CD14-positive monocyte (primary cell): ENCODE measurements at regions not wholly inside any gene's neighbourhood (a gene's known extent, or its start where the extent isn't known, plus 50 kb on each side); places are given as distances from the start of the nearest gene placed in this dataset.

Experiments
- DNase-seq, 3 donors: peaks; one replicate each; pipeline ENCODE4 v3.0.0-alpha.2; 2011 to 2022
- H2AFZ ChIP-seq: 2 replicates; pipeline ENCODE4 v1.6.0; 2012; ENCODE audit warnings: mild to moderate bottlenecking, low read depth, low read length, inconsistent platforms; ENCODE audit not compliant: insufficient read depth, poor library complexity, severe bottlenecking
- H3K27ac ChIP-seq, 2 donors: 1 replicate in 1 of 2; 2 replicates in 1 of 2; pipeline ENCODE4 v1.5.1; 2012 to 2013; ENCODE audit warnings: low read length in 2 of 2, control low read depth in 1 of 2, inconsistent platforms in 1 of 2, low read depth in 1 of 2, mild to moderate bottlenecking in 1 of 2
- H3K27me3 ChIP-seq, 2 donors: one replicate each; pipeline versions ENCODE4 v1.6.0 to v1.6.1; 2011 to 2013; ENCODE audit warnings: low read length in 2 of 2; ENCODE audit not compliant: control insufficient read depth in 2 of 2, insufficient read depth in 2 of 2
- H3K36me3 ChIP-seq, 2 donors: replicated peaks in 1 of 2; 1 replicate in 1 of 2; 2 replicates in 1 of 2; pipeline versions ENCODE4 v1.5.1 to v1.6.1; 2012 to 2013; ENCODE audit warnings: low read length in 2 of 2, control low read depth in 1 of 2, inconsistent platforms in 1 of 2, mild to moderate bottlenecking in 1 of 2; ENCODE audit not compliant: insufficient read depth in 2 of 2, control insufficient read depth in 1 of 2
- H3K4me1 ChIP-seq, 2 donors: 1 replicate in 1 of 2; 2 replicates in 1 of 2; pipeline versions ENCODE4 v1.5.1 to v1.6.1; 2012 to 2013; ENCODE audit warnings: low read length in 2 of 2, control low read depth in 1 of 2, inconsistent platforms in 1 of 2, mild to moderate bottlenecking in 1 of 2, moderate library complexity in 1 of 2; ENCODE audit not compliant: insufficient read depth in 2 of 2, control insufficient read depth in 1 of 2
- H3K4me2 ChIP-seq: replicated peaks from 2 replicates; pipeline ENCODE3; 2012; ENCODE audit warnings: low read length, moderate library complexity, mild to moderate bottlenecking; ENCODE audit not compliant: poor library complexity, severe bottlenecking; ENCODE audit errors: extremely low read depth
- H3K4me3 ChIP-seq, 3 experiments: fragments of 200-600 bp in 1 of 3; sonication (generic) in 1 of 3; replicated peaks in 1 of 3; 1 replicate in 2 of 3; 2 replicates in 1 of 3; pipeline ENCODE4 v1.5.1; 2011 to 2013; ENCODE audit warnings: low read length in 3 of 3, mild to moderate bottlenecking in 3 of 3, control low read depth in 2 of 3, low read depth in 2 of 3, inconsistent platforms in 1 of 3, moderate library complexity in 1 of 3
- H3K79me2 ChIP-seq: 2 replicates; pipeline ENCODE4 v1.6.0; 2012; ENCODE audit warnings: mild to moderate bottlenecking, control low read depth, inconsistent platforms, low read length, moderate library complexity; ENCODE audit not compliant: insufficient read depth
- H3K9ac ChIP-seq: 2 replicates; pipeline ENCODE4 v1.6.0; 2017; ENCODE audit warnings: low read length, mild to moderate bottlenecking; ENCODE audit not compliant: insufficient read depth, poor library complexity, severe bottlenecking
- H3K9me3 ChIP-seq, 2 donors: replicated peaks in 1 of 2; 1 replicate in 1 of 2; 2 replicates in 1 of 2; pipeline versions ENCODE4 v1.5.1 to v1.6.1; 2012 to 2013; ENCODE audit warnings: low read length in 2 of 2, control low read depth in 1 of 2; ENCODE audit not compliant: control insufficient read depth in 1 of 2, insufficient read depth in 1 of 2
- H4K20me1 ChIP-seq: 2 replicates; pipeline ENCODE4 v1.6.0; 2012; ENCODE audit warnings: mild to moderate bottlenecking, low read length, control low read depth, moderate library complexity; ENCODE audit not compliant: insufficient read depth
- H3K27ac Mint-ChIP-seq, 7 donors: one replicate each; pipeline ENCODE4 v1.8.0; 2020; ENCODE audit warnings: mild to moderate bottlenecking in 7 of 7, mixed read lengths in 7 of 7, moderate library complexity in 6 of 7, inconsistent platforms in 2 of 7
- H3K27me3 Mint-ChIP-seq, 3 donors: one replicate each; pipeline ENCODE4 v1.8.0; 2021 to 2022; ENCODE audit warnings: low read depth in 3 of 3, mild to moderate bottlenecking in 3 of 3, mixed read lengths in 3 of 3, moderate library complexity in 3 of 3, inconsistent platforms in 1 of 3
- H3K36me3 Mint-ChIP-seq, 2 donors: one replicate each; pipeline ENCODE4 v1.8.0; 2020; ENCODE audit warnings: mixed read lengths in 2 of 2, inconsistent platforms in 1 of 2, mild to moderate bottlenecking in 1 of 2
- H3K4me1 Mint-ChIP-seq: one replicate; pipeline ENCODE4 v1.8.0; 2020; ENCODE audit warnings: mild to moderate bottlenecking, mixed read lengths
- H3K4me3 Mint-ChIP-seq, 2 donors: one replicate each; pipeline ENCODE4 v1.8.0; 2020; ENCODE audit warnings: mild to moderate bottlenecking in 2 of 2, mixed read lengths in 2 of 2, moderate library complexity in 1 of 2
- H3K9me3 Mint-ChIP-seq, 7 donors: one replicate each; pipeline ENCODE4 v1.8.0; 2020 to 2022; ENCODE audit warnings: mixed read lengths in 7 of 7, mild to moderate bottlenecking in 6 of 7, moderate library complexity in 6 of 7, inconsistent platforms in 2 of 7
- WGBS: methylation state at CpG from one replicate; pipeline ENCODE4 v1.1.5; 2013; ENCODE audit warnings: missing lambda C conversion rate; ENCODE audit not compliant: insufficient coverage; 5-methylcytosine and 5-hydroxymethylcytosine counted together
- intact Hi-C, 2 donors: fragments of 100-400 bp; cut with micrococcal nuclease; formaldehyde crosslinking; loops; one replicate each; pipeline versions ENCODE4 v1.15.0 to v1.15.1; 2023
- TF ChIP-seq, protein P1 (sequence below): fragments of 200-600 bp; IDR thresholded peaks from one replicate; pipeline ENCODE4 v1.8.0; 2022; ENCODE audit warnings: antibody characterized with exemption, mild to moderate bottlenecking

DNA sequence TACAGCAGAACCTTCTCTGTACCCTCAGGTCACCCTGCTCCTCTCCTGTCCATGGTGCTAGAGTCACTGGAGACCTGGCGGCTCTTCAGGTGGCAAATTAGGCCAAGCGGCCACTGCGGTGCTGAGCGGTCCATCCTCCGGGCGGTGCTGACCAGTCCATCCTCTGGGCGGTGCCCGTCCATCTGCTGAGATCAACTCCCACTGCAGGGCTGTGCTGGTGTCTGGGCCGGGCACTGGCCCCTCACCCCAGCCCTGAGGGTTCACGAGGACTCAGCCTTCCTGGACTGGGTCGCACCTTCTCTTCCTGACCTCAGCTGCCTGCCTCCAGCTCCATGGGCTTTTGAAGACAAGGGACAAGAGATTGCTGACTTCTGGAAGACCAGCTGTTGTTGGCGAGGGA lies 782.9 kb downstream of the BRD1 start:
- WGBS, result 80% methylated on average over 12 of the region's 12 CpGs
- intact Hi-C loops, result no loop called here
- H3K27me3 Mint-ChIP-seq, result peaks cover 2 to 6% (median 3%) of the 10 kb centered on the region in 3 donors
- no peaks in the 10 kb centered on the region for H3K4me1 Mint-ChIP-seq
- H3K4me1 ChIP-seq, result no peaks in the 10 kb centered on the region
- no peak overlapping the region for H3K4me2 ChIP-seq
- no peak for DNase-seq
- no peak overlapping the region for H3K27ac Mint-ChIP-seq
- H3K9me3 Mint-ChIP-seq, result peaks cover 0 to 3% (median 0%) of the 10 kb centered on the region in 7 donors
- no peaks in the 10 kb centered on the region for H3K9me3 ChIP-seq
- no peak overlapping the region for H3K4me3 ChIP-seq
- H3K36me3 Mint-ChIP-seq, result no peaks in the 10 kb centered on the region
- TF ChIP-seq, protein P1, sequence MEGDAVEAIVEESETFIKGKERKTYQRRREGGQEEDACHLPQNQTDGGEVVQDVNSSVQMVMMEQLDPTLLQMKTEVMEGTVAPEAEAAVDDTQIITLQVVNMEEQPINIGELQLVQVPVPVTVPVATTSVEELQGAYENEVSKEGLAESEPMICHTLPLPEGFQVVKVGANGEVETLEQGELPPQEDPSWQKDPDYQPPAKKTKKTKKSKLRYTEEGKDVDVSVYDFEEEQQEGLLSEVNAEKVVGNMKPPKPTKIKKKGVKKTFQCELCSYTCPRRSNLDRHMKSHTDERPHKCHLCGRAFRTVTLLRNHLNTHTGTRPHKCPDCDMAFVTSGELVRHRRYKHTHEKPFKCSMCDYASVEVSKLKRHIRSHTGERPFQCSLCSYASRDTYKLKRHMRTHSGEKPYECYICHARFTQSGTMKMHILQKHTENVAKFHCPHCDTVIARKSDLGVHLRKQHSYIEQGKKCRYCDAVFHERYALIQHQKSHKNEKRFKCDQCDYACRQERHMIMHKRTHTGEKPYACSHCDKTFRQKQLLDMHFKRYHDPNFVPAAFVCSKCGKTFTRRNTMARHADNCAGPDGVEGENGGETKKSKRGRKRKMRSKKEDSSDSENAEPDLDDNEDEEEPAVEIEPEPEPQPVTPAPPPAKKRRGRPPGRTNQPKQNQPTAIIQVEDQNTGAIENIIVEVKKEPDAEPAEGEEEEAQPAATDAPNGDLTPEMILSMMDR, result no peak
- H3K4me3 Mint-ChIP-seq, result peak overlapping the region in 1 of 2 donors; percentile 37
- no peak overlapping the region for H3K9ac ChIP-seq
- no peaks in the 10 kb centered on the region for H3K36me3 ChIP-seq
- no peaks in the 10 kb centered on the region for H4K20me1 ChIP-seq
- H3K27me3 ChIP-seq, result no peaks in the 10 kb centered on the region
- H2AFZ ChIP-seq, result no peak overlapping the region
- H3K79me2 ChIP-seq, result no peaks in the 10 kb centered on the region
- no peak overlapping the region for H3K27ac ChIP-seq

DNA sequence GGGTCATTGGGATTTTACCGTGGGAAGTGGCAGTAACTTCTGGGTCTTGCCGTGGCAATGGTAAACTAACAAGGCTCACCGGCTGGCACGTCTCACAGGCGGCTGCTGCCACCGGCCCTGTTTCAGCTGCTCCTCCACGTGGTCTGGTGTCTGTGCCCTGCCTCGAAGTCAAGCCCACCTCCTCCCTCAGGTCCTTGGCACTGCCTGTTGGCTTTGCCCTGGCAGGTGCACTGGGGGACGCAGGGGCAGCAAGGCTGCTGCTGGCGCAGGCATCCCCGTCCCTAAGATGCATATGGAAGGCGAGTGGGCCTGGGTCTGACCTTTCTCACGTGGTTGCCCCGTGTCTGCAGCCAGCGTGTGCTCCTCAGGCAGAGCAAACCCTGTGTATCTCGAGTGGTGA lies 783.6 kb downstream of the BRD1 start:
- H3K4me1 ChIP-seq, result no peaks in the 10 kb centered on the region
- H3K36me3 Mint-ChIP-seq, result no peaks in the 10 kb centered on the region
- WGBS, result 81% methylated on average over 16 of the region's 16 CpGs

More for the DNA sequence above, 783.6 kb downstream of the BRD1 start:
- no peak overlapping the region for H3K4me3 ChIP-seq
- no peak overlapping the region for H3K27ac ChIP-seq
- H3K4me1 Mint-ChIP-seq, result no peaks in the 10 kb centered on the region
- no peaks in the 10 kb centered on the region for H3K79me2 ChIP-seq
- H3K4me2 ChIP-seq, result no peak overlapping the region
- H4K20me1 ChIP-seq, result no peaks in the 10 kb centered on the region
- no peaks in the 10 kb centered on the region for H3K36me3 ChIP-seq
- H3K9me3 Mint-ChIP-seq, result peaks cover 0 to 3% (median 0%) of the 10 kb centered on the region in 7 donors
- no peaks in the 10 kb centered on the region for H3K27me3 ChIP-seq
- H3K9me3 ChIP-seq, result no peaks in the 10 kb centered on the region
- H3K9ac ChIP-seq, result no peak overlapping the region
- H3K27ac Mint-ChIP-seq, result no peak overlapping the region
- H3K27me3 Mint-ChIP-seq, result peaks cover 2 to 4% (median 3%) of the 10 kb centered on the region in 3 donors
- H3K4me3 Mint-ChIP-seq, result no peak overlapping the region
- TF ChIP-seq, protein P1, result no peak
- H2AFZ ChIP-seq, result no peak overlapping the region
- intact Hi-C loops, result no loop called here
- DNase-seq, result no peak
